Brain microvascular endothelial cell (primary cell): ENCODE measurements at regions not wholly inside any gene's neighbourhood (a gene's known extent, or its start where the extent isn't known, plus 50 kb on each side); places are given as distances from the start of the nearest gene placed in this dataset.

ENCODE experiments used
- DNase-seq: peaks from one replicate; pipeline ENCODE4 v3.0.0-alpha.2; 2020
- H3K27ac ChIP-seq: fragments of 250-450 bp; sonication (Bioruptor Pico); 2 replicates; pipeline ENCODE4 v1.5.1; 2020; ENCODE audit warnings: mild to moderate bottlenecking, moderate library complexity
- H3K27me3 ChIP-seq: fragments of 250-450 bp; sonication (Bioruptor Pico); replicated peaks from 2 replicates; pipeline ENCODE4 v1.5.1; 2020; ENCODE audit warnings: mild to moderate bottlenecking
- H3K36me3 ChIP-seq: fragments of 250-450 bp; sonication (Bioruptor Pico); replicated peaks from 2 replicates; pipeline ENCODE4 v1.5.1; 2020; ENCODE audit warnings: mild to moderate bottlenecking
- H3K4me3 ChIP-seq: 2 replicates; pipeline ENCODE4 v1.5.1; 2011; ENCODE audit warnings: low read depth, mild to moderate bottlenecking, control low read depth, low read length, moderate library complexity
- in situ Hi-C: cut with HindIII; loops from 2 replicates; pipeline ENCODE4 v1.10.0; 2017; ENCODE audit warnings: low sequenced_read_pairs, low pct_ligation_motif_present
- TF ChIP-seq, protein P1 (sequence below): IDR thresholded peaks from 2 replicates; pipeline ENCODE4 v1.5.1; 2011; ENCODE audit warnings: low read depth, mild to moderate bottlenecking, moderate library complexity, low read length, control low read depth, inconsistent platforms; ENCODE audit errors: missing control alignments

DNA sequence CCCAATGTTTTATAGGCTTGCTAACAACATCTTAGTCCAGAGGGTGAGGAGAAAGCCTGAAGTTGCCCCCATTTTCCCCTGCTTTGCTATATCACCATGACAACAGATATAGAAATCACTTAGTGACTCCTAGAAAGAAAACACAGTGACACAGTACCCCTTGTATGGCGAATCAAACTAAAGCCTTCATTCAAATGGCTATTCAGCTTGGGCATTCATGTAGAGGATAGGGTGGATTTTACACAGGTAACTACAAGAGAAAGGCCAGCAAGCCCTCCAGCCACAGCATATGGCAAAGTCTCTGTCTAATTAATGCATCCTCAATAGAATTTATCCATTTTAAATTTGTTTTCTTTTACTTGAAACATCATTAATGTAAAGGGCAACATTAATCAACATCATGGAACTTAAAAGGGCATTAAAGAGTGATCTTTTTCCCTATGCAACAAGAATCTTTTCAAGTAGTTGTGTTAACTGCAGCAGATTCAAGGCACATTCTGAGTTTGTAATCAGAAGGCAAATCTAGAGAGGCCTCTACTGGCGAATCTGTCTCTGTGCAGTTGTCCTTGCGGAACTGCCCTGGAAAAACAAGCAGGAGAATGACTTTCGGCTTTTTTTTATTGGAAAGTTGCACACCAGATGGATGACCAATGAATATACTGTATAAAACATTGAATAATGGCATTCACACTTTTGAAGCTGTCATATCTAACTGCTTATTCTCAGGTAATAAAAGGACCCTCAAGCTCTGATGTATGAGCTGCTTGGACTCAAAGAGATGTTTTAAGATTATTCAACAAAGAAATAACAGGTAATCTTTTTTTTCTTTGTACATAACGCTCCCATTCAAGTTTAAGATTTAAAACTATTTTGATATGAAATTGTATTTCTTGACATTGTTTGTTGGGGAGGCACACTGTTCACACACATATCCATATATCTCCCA is 621.7 kb upstream of the AGTR1 start:
- H3K27ac ChIP-seq = no peak overlapping the region
- in situ Hi-C loops = loop anchor here (25.0 kb wide), 1 partner anchor 664 kb away; the partner anchor contains the start of genes ZIC1 and ZIC4
- TF ChIP-seq, protein P1, sequence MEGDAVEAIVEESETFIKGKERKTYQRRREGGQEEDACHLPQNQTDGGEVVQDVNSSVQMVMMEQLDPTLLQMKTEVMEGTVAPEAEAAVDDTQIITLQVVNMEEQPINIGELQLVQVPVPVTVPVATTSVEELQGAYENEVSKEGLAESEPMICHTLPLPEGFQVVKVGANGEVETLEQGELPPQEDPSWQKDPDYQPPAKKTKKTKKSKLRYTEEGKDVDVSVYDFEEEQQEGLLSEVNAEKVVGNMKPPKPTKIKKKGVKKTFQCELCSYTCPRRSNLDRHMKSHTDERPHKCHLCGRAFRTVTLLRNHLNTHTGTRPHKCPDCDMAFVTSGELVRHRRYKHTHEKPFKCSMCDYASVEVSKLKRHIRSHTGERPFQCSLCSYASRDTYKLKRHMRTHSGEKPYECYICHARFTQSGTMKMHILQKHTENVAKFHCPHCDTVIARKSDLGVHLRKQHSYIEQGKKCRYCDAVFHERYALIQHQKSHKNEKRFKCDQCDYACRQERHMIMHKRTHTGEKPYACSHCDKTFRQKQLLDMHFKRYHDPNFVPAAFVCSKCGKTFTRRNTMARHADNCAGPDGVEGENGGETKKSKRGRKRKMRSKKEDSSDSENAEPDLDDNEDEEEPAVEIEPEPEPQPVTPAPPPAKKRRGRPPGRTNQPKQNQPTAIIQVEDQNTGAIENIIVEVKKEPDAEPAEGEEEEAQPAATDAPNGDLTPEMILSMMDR = peak; percentile 90
- no peaks in the 10 kb centered on the region for H3K36me3 ChIP-seq
- no peaks in the 10 kb centered on the region for H3K27me3 ChIP-seq
- DNase-seq = peak; percentile 67
- no peak overlapping the region for H3K4me3 ChIP-seq

DNA sequence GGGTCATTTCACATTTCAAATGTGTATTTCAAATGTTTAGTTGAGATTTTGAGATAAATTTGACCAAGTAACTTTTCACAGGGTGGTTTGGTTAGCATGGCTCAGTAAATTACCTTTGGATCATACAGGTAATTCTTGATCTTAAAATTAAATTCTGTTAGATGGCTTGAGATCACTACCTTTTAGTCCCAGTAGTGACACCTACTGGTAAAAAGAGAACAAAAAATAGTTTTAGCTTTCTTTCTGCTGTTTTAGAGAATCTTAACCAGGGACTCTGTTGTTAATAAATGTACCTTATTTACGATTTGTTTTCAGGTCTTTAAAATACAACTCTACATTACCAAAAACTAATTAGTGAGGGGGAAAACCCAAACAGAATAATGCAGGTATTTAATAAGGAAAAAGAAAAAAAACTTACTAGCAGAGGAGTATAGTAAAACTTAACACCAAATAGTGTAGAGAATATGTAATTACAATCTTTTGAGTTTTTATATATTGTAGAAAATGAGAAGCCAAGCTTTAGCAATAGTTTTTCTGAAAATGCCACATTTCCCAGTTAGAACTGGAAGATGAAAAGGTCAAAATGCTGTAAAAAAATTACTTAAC is 620.3 kb upstream of the AGTR1 start:
- no peaks in the 10 kb centered on the region for H3K27me3 ChIP-seq
- TF ChIP-seq, protein P1 = peak; percentile 26
- H3K27ac ChIP-seq = no peak overlapping the region
- in situ Hi-C loops = loop anchor here (25.0 kb wide), 1 partner anchor 665 kb away; the partner anchor contains the start of genes ZIC1 and ZIC4
- DNase-seq = no peak
- no peaks in the 10 kb centered on the region for H3K36me3 ChIP-seq
- no peak overlapping the region for H3K4me3 ChIP-seq

DNA sequence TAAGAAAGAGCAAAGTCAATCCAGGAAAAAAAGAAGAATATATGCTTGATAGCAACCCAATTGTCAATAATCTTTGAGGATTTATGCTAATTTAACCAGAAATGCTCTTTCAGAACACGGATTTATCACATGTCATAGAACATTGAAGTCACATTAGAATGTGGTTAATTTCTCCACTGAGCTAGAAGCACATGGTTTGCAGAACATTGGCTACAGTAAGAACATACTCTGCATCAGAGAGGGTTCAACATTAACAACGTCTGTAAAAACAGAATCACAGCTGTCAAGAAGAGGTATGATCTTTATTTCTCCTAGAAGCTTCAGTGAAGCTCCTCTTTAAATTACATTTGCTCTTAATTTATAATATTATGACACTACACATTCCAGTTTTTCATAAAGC is 619.7 kb upstream of the AGTR1 start:
- TF ChIP-seq, protein P1 = no peak
- no peak for DNase-seq
- in situ Hi-C loops = loop anchor here (25.0 kb wide), 1 partner anchor 666 kb away; the partner anchor contains the start of genes ZIC1 and ZIC4
- Histone ChIP-seq H3K27me3 (no peaks in the 10 kb centered on the region), H3K36me3 (no peaks in the 10 kb centered on the region), H3K27ac (no peak overlapping the region), H3K4me3 (no peak overlapping the region)

DNA sequence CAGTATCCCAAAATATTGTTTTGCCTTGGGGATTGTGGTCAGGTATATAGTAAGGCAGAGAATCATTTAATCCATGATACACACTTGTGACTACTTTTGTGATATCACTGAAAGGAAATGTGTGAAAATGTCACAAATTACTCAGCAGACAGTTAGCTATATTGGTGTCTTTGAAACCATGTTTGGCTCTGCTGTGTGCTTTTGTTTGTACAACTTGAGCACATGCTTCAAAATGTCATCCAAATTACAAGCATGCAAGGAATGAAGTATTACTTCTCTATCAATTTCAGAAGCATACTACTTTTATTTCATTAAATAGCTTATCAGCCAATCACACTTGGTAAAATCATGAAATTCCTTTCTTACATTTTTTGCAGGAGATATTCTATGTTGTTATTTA is 619.0 kb upstream of the AGTR1 start:
- DNase-seq = no peak
- TF ChIP-seq, protein P1 = no peak
- Histone ChIP-seq H3K27ac (no peak overlapping the region), H3K4me3 (no peak overlapping the region), H3K36me3 (no peaks in the 10 kb centered on the region), H3K27me3 (no peaks in the 10 kb centered on the region)
- in situ Hi-C loops = loop anchor here (25.0 kb wide), 1 partner anchor 666 kb away; the partner anchor contains the start of genes ZIC1 and ZIC4

DNA sequence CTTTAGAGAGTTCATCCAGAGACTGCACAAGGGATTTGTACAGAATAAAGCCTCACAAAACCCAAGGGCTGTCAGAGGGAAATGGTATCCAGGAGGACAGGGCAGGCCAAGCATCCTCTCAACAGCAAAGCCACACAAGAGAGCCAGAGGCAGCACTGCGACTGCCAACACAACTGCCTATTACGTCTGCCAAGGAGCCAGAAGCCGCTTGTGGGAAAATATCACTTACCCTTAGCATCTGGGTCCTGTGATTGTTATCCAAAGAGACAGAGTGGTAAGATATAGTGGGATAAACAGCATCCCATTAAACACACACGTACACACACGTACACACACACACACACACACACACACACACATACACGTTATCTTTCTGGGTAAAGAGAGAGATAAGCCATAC is 618.3 kb upstream of the AGTR1 start:
- TF ChIP-seq, protein P1 = no peak
- no peak overlapping the region for H3K27ac ChIP-seq
- H3K4me3 ChIP-seq = no peak overlapping the region
- no peak for DNase-seq
- no peaks in the 10 kb centered on the region for H3K27me3 ChIP-seq
- in situ Hi-C loops = loop anchor here (25.0 kb wide), 1 partner anchor 667 kb away; the partner anchor contains the start of genes ZIC1 and ZIC4
- no peaks in the 10 kb centered on the region for H3K36me3 ChIP-seq
